Gastroesophageal sphincter (tissue), 3 donors: ENCODE measurements at regions not wholly inside any gene's neighbourhood (a gene's known extent, or its start where the extent isn't known, plus 50 kb on each side); places are given as distances from the start of the nearest gene placed in this dataset.

Source experiments
- CTCF ChIP-seq, 4 experiments: fragments of 200-600 bp in 2 of 4; fragments of 450-650 bp in 2 of 4; sonication (generic) in 1 of 4; IDR thresholded peaks; one replicate each; pipeline ENCODE4 v1.5.1; 2017 to 2019; ENCODE audit warnings: antibody characterized with exemption in 4 of 4, mild to moderate bottlenecking in 2 of 4, moderate library complexity in 2 of 4
- EP300 ChIP-seq: sonication (generic); formaldehyde crosslinking; IDR thresholded peaks from one replicate; pipeline ENCODE4 v1.6.1; 2017; ENCODE audit warnings: antibody characterized with exemption, mild to moderate bottlenecking
- POLR2A ChIP-seq, 2 donors: fragments of 450-650 bp; IDR thresholded peaks; one replicate each; pipeline ENCODE4 v1.6.1; 2017; ENCODE audit warnings: antibody characterized with exemption in 2 of 2, mild to moderate bottlenecking in 2 of 2, moderate library complexity in 1 of 2
- POLR2AphosphoS5 ChIP-seq: sonication (generic); formaldehyde crosslinking; IDR thresholded peaks from one replicate; pipeline ENCODE4 v1.6.1; 2017; ENCODE audit warnings: antibody characterized with exemption

GRCh38 chr4:177064729-177065394, 244.8 kb upstream of the NEIL3 start:
- TF ChIP-seq CTCF (IDR thresholded peaks at IDR 0.05) (no peak), EP300 (no peak), POLR2AphosphoS5 (no peak), POLR2A (IDR thresholded peaks at IDR 0.05) (no peak)
